HepG2 (cell line): ENCODE measurements at regions not wholly inside any gene's neighbourhood (a gene's known extent, or its start where the extent isn't known, plus 50 kb on each side); places are given as distances from the start of the nearest gene placed in this dataset.

Source experiments
- ATAC-seq: fragments of 200-7000 bp; cut with Tn5 transposase; 3 replicates; pipeline ENCODE4 v1.9.1; 2020; ENCODE audit warnings: mild to moderate bottlenecking, moderate library complexity
- BruUV-seq: library from RNA; stranded (reverse); fragments of 400-500 nt; replicated peaks from 2 replicates; lab custom pipeline; 2021; lab: Mats Ljungman, UMichigan
- CTCF ChIA-PET: fragments of 300-600 bp; formaldehyde crosslinking; extraction: SDS; loops from one replicate; lab custom pipeline; 2021; ENCODE audit warnings: low total read pairs, inconsistent platforms, low intra/inter-chr PET ratio; lab: Yijun Ruan, JAX
- POLR2A ChIA-PET: fragments of 350-600 bp; sonication (Branson Sonifier 250); formaldehyde crosslinking; loops from one replicate; lab custom pipeline; 2020; ENCODE audit warnings: antibody characterized with exemption, inconsistent platforms; lab: Yijun Ruan, JAX
- DNase-seq: peaks from one replicate; pipeline ENCODE4 v3.0.0-alpha.2; 2015; ENCODE audit warnings: low spot score
- FAIRE-seq: peaks from 3 replicates; lab custom pipeline; 2011; peaks lifted over from hg19 to GRCh38; lab: Jason Lieb, UNC
- H2AFZ ChIP-seq: one replicate; pipeline ENCODE4 v1.6.1; 2011; ENCODE audit warnings: low read length, inconsistent platforms
- H3K27ac ChIP-seq: fragments of 300-600 bp; 3 replicates; pipeline ENCODE4 v1.8.0; 2011; ENCODE audit warnings: mixed run types, mild to moderate bottlenecking, mixed read lengths, low read length, inconsistent platforms; ENCODE audit not compliant: insufficient read depth; ENCODE audit errors: extremely low read length
- H3K27me3 ChIP-seq, 2 experiments: fragments of 200-600 bp in 1 of 2; 2 replicates in 1 of 2; 3 replicates in 1 of 2; pipeline versions ENCODE4 v1.6.0 to v1.8.0; 2011; ENCODE audit warnings: low read length in 2 of 2, mild to moderate bottlenecking in 2 of 2, moderate library complexity in 2 of 2, inconsistent platforms in 1 of 2; ENCODE audit not compliant: insufficient read depth in 2 of 2, control insufficient read depth in 1 of 2
- H3K36me3 ChIP-seq, 2 experiments: fragments of 200-600 bp in 1 of 2; replicated peaks in 1 of 2; 2 replicates in 1 of 2; 3 replicates in 1 of 2; pipeline versions ENCODE4 v1.5.1 to v1.8.0; 2011; ENCODE audit warnings: low read length in 2 of 2, inconsistent platforms in 1 of 2; ENCODE audit not compliant: insufficient read depth in 2 of 2, control insufficient read depth in 1 of 2
- H3K4me1 ChIP-seq: 2 replicates; pipeline ENCODE4 v1.5.1; 2012; ENCODE audit warnings: low read length, inconsistent platforms; ENCODE audit not compliant: insufficient read depth
- H3K4me2 ChIP-seq: 2 replicates; pipeline ENCODE4 v1.6.0; 2011; ENCODE audit warnings: low read depth, low read length, inconsistent platforms
- H3K4me3 ChIP-seq, 3 experiments: fragments of 200-600 bp in 1 of 3; sonication (generic), shearing (Covaris generic) in 1 of 3; replicated peaks in 1 of 3; 2 replicates each; pipeline ENCODE4 v1.5.1; 2011 to 2016; ENCODE audit warnings: low read length in 3 of 3, inconsistent platforms in 2 of 3, low read depth in 2 of 3, mild to moderate bottlenecking in 2 of 3, control low read depth in 1 of 3, mixed read lengths in 1 of 3; ENCODE audit not compliant: insufficient read depth in 1 of 3
- H3K79me2 ChIP-seq: one replicate; pipeline ENCODE4 v1.6.1; 2011; ENCODE audit warnings: low read length, inconsistent platforms; ENCODE audit not compliant: insufficient read depth
- H3K9ac ChIP-seq: 2 replicates; pipeline ENCODE4 v1.6.0; 2011; ENCODE audit warnings: mild to moderate bottlenecking, low read depth, low read length, inconsistent platforms; ENCODE audit not compliant: insufficient read depth
- H3K9me3 ChIP-seq: 2 replicates; pipeline ENCODE4 v1.5.1; 2012; ENCODE audit warnings: mild to moderate bottlenecking, low read length
- H4K20me1 ChIP-seq: 2 replicates; pipeline ENCODE4 v1.6.0; 2011; ENCODE audit warnings: inconsistent platforms, mild to moderate bottlenecking, low read length, moderate library complexity; ENCODE audit not compliant: insufficient read depth
- IRF9 ChIP-seq: sonication (generic); formaldehyde crosslinking; IDR thresholded peaks from 2 replicates; pipeline ENCODE4 v1.8.0; 2022; ENCODE audit warnings: missing genetic modification reagents, mild to moderate bottlenecking, borderline replicate concordance
- SMAD9 ChIP-seq: sonication (generic); formaldehyde crosslinking; IDR thresholded peaks from 2 replicates; pipeline ENCODE4 v1.5.1; 2020; ENCODE audit warnings: mild to moderate bottlenecking, missing genetic modification reagents
- ZNF556 ChIP-seq: sonication (generic); formaldehyde crosslinking; IDR thresholded peaks from 2 replicates; pipeline ENCODE4 v1.4.0; 2020; ENCODE audit warnings: mild to moderate bottlenecking, missing genetic modification reagents, borderline replicate concordance
- ZNF839 ChIP-seq: sonication (generic); formaldehyde crosslinking; IDR thresholded peaks from 2 replicates; pipeline ENCODE4 v1.4.0; 2020; ENCODE audit warnings: missing genetic modification reagents, mild to moderate bottlenecking, borderline replicate concordance
- ZNF850 ChIP-seq: sonication (generic); formaldehyde crosslinking; conservative IDR thresholded peaks from 2 replicates; pipeline ENCODE4 v1.9.0; 2021; ENCODE audit warnings: mild to moderate bottlenecking, missing genetic modification reagents
- WGBS: methylation state at CpG from one replicate; pipeline ENCODE4 v1.1.6; 2017; ENCODE audit warnings: low lambda C conversion rate; 5-methylcytosine and 5-hydroxymethylcytosine counted together
- in situ Hi-C: cut with HindIII; loops from 2 replicates; pipeline ENCODE4 v1.10.0; 2017; ENCODE audit warnings: low pct_unique_long_range_greater_than_20kb; ENCODE audit not compliant: extremely low pct_ligation_motif_present
- intact Hi-C: fragments of 100-400 bp; cut with micrococcal nuclease; formaldehyde crosslinking; loops from one replicate; pipeline ENCODE4 v1.10.0; 2022; ENCODE audit not compliant: unreplicated experiment

GRCh38 chrX:133465254-133465653, 50.0 kb upstream of the GPC4 start:
- in situ Hi-C loops = no loop called here

More at GRCh38 chrX:133465254-133465653, 50.0 kb upstream of the GPC4 start:
- Histone ChIP-seq H3K9ac (no peak overlapping the region), H4K20me1 (no peaks in the 10 kb centered on the region), H3K4me2 (no peak overlapping the region), H3K4me1 (no peaks in the 10 kb centered on the region), H3K79me2 (no peaks in the 10 kb centered on the region), H2AFZ (no peak overlapping the region), H3K27ac (no peak overlapping the region), H3K36me3 (no peaks in the 10 kb centered on the region), H3K4me3 (no peak overlapping the region), H3K27me3 (no peaks in the 10 kb centered on the region), H3K9me3 (no peaks in the 10 kb centered on the region)
- no peak for DNase-seq
- no peak for TF ChIP-seq SMAD9
- no peak for TF ChIP-seq ZNF556
- TF ChIP-seq ZNF839 (CRISPR knock-in tag) = no peak
- TF ChIP-seq ZNF850 (CRISPR knock-in tag) = no peak
- no peak for TF ChIP-seq IRF9 (CRISPR knock-in tag)
- POLR2A ChIA-PET = no interaction called here
- WGBS = 0% methylated on average over 1 of the region's 1 CpG
- BruUV-seq = no TSS peak
- intact Hi-C loops = no loop called here
- FAIRE-seq = no peak
- ATAC-seq = no peak
- CTCF ChIA-PET = no interaction called here
